GM18517 (cell line): ENCODE measurements at regions not wholly inside any gene's neighbourhood (a gene's known extent, or its start where the extent isn't known, plus 50 kb on each side); places are given as distances from the start of the nearest gene placed in this dataset.

Source experiments
- ATAC-seq: cut with Tn5 transposase; IDR thresholded peaks from one replicate; pipeline ENCODE4 v1.9.1; 2021; ENCODE audit warnings: mild to moderate bottlenecking, moderate library complexity; ENCODE audit not compliant: unreplicated experiment

DNA sequence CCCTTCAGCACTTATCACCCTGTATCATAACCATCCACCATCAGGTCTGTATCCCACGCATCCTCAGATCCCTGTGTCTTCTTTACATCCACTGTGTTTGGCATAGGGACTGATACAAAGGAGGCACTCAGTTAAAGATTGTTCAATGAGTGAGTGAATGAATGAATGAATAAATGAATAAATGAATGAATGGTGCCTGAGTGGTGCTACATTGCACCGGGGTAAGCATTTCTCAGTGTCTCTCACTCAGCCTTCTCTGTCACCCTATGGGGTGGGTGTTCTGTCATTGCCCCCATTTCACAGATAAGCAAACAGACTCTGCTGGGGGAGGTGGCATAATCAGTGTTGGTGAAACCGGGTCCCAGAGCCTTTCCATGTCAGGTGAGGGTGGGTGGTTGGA lies 56.6 kb upstream of the ID3 start:
- ATAC-seq, result no peak

- ATAC-seq, result no peak
Measured at GRCh38 chr1:23615423-23615822, 56.1 kb upstream of the ID3 start.

GRCh38 chr1:23614032-23614660 lies 54.8 kb upstream of the ID3 start:
- no peak for ATAC-seq

DNA sequence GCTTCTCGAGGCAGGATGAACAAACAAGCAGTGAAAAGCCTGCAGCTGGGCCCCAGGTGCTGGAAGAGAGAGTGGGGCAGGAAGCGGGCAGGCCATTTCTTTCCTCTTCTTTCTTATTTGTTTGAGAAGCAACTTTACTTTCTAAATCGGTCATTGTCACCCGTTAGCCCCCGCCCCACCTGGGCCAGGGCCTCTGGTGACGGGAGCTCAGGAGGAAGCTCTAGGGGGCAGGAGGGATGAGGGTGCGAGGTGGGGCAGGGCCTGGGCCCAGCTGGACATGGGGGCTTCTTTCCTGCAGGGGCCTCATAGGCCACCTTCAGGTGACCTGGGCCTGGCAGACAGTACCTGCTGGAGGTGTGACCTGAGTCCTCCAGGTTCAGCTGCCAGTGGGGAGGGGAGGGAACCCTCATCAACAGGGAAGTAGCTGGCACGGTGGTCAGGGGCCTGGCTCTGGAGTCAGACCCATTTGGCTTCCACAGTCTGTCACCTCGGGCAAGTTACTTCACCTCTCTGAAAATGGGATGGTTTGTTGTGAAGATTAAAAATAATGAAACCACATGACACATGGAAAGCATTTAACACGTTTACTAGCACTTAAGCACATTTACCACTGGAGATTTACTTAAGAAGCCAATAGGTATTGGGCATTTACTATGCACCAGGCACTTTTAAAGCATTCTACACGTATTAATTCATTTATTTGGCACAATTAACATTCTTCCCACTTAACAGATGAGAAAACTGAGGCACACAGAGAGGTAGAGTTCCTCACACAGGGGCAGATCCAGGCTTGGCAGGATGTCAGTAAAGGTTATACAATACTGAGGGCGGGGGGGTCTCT lies 54.1 kb upstream of the ID3 start:
- ATAC-seq, result no peak

GRCh38 chr1:23611601-23612327 lies 52.5 kb upstream of the ID3 start:
- no peak for ATAC-seq

GRCh38 chr1:23610677-23611076 lies 51.4 kb upstream of the ID3 start:
- ATAC-seq, result no peak

DNA sequence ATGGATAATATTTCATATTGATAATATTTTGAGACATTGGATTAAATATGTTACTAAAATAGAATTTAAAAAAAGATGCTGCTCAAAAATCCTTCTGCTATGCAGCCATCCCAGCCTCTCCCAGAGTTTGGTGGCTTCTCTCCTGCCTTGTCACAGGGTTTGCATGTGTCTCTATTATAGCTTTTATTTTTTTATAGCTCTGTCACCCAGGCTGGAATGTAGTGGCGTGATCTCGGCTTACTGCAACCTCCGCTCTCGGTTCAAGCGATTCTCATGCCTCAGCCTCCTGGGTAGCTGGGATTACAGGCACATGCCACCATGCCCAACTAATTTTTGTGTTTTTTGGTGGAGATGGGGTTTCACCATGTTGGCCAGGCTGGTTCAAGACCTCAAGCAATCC lies 50.7 kb upstream of the ID3 start:
- no peak for ATAC-seq
